ENCODE measurements at regions not wholly inside any gene's neighbourhood (a gene's known extent, or its start where the extent isn't known, plus 50 kb on each side); places are given as distances from the start of the nearest gene placed in this dataset.

GRCh38 chr16:82425661-82426060 is 201.1 kb upstream of the CDH13 start:
- WGBS, 2 donors = 59% methylated on average over 4 of the region's 4 CpGs

GRCh38 chr16:82421851-82422250 is 204.9 kb upstream of the CDH13 start:
- no peak overlapping the region for H3K4me3 ChIP-seq (ENCODE audit: low read depth, poor library complexity, severe bottlenecking)
- intact Hi-C loops (cut with DNase I; ENCODE audit: low total_unique reads) = no loop called here
- WGBS, 2 donors = 20 to 47% methylated on average over 1 of the region's 1 CpG
- no peak for DNase-seq (ENCODE audit: low spot score in 2 of 2)
- no peak for TF ChIP-seq POLR2A (IDR thresholded peaks at IDR 0.05)
- no peak for TF ChIP-seq CTCF (IDR thresholded peaks at IDR 0.05)

More at GRCh38 chr16:82425661-82426060, 201.1 kb upstream of the CDH13 start:
- DNase-seq (ENCODE audit: low spot score in 2 of 2) = no peak
- intact Hi-C loops (cut with DNase I; ENCODE audit: low total_unique reads) = no loop called here
- no peak overlapping the region for H3K4me3 ChIP-seq (ENCODE audit: low read depth, poor library complexity, severe bottlenecking)
- no peak for TF ChIP-seq CTCF (IDR thresholded peaks at IDR 0.05)
- TF ChIP-seq POLR2A (IDR thresholded peaks at IDR 0.05) = no peak

- no peak for TF ChIP-seq POLR2A (IDR thresholded peaks at IDR 0.05)
- no peak for TF ChIP-seq CTCF (IDR thresholded peaks at IDR 0.05)
- no peak for DNase-seq (ENCODE audit: low spot score in 2 of 2)
- no peak overlapping the region for H3K4me3 ChIP-seq (ENCODE audit: low read depth, poor library complexity, severe bottlenecking)
- intact Hi-C loops (cut with DNase I; ENCODE audit: low total_unique reads) = no loop called here
- WGBS, 2 donors = 88 to 92% methylated on average over 5 of the region's 5 CpGs
These were observed 207.4 kb upstream of the CDH13 start for GRCh38 chr16:82419332-82419731.

GRCh38 chr16:82414476-82414875 is 212.3 kb upstream of the CDH13 start:
- 58 to 78% methylated on average over 3 of the region's 3 CpGs for WGBS, 2 donors
- no peak for TF ChIP-seq CTCF (IDR thresholded peaks at IDR 0.05)
- no peak for TF ChIP-seq POLR2A (IDR thresholded peaks at IDR 0.05)
- DNase-seq (ENCODE audit: low spot score in 2 of 2) = no peak
- intact Hi-C loops (cut with DNase I; ENCODE audit: low total_unique reads) = no loop called here
- no peak overlapping the region for H3K4me3 ChIP-seq (ENCODE audit: low read depth, poor library complexity, severe bottlenecking)

- intact Hi-C loops (cut with DNase I; ENCODE audit: low total_unique reads) = no loop called here
- H3K4me3 ChIP-seq (ENCODE audit: low read depth, poor library complexity, severe bottlenecking) = no peak overlapping the region
- 92 to 95% methylated on average over 4 of the region's 4 CpGs for WGBS, 2 donors
- DNase-seq (ENCODE audit: low spot score in 2 of 2) = no peak
- TF ChIP-seq CTCF (IDR thresholded peaks at IDR 0.05) (no peak), POLR2A (IDR thresholded peaks at IDR 0.05) (no peak)
These were observed 214.0 kb upstream of the CDH13 start for GRCh38 chr16:82412770-82413169.

GRCh38 chr16:82405736-82406135 is 221.0 kb upstream of the CDH13 start:
- WGBS, 2 donors = 36 to 42% methylated on average over 6 of the region's 6 CpGs
- TF ChIP-seq CTCF (IDR thresholded peaks at IDR 0.05) = no peak
- no peak for TF ChIP-seq POLR2A (IDR thresholded peaks at IDR 0.05)
- intact Hi-C loops (cut with DNase I; ENCODE audit: low total_unique reads) = no loop called here
- DNase-seq (ENCODE audit: low spot score in 2 of 2) = no peak
- H3K4me3 ChIP-seq (ENCODE audit: low read depth, poor library complexity, severe bottlenecking) = no peak overlapping the region

Measured in lower leg skin (tissue), 4 donors.